Prostate gland (tissue), 2 donors: ENCODE measurements at regions not wholly inside any gene's neighbourhood (a gene's known extent, or its start where the extent isn't known, plus 50 kb on each side); places are given as distances from the start of the nearest gene placed in this dataset.

Experiments
- CTCF ChIP-seq, 4 experiments: fragments of 200-600 bp in 2 of 4; fragments of 450-650 bp in 2 of 4; sonication (generic) in 2 of 4; IDR thresholded peaks; 1 replicate in 3 of 4; 2 replicates in 1 of 4; pipeline ENCODE4 v1.5.1; 2016 to 2019; ENCODE audit warnings: antibody characterized with exemption in 4 of 4, mild to moderate bottlenecking in 2 of 4, moderate library complexity in 2 of 4
- POLR2A ChIP-seq: fragments of 450-650 bp; IDR thresholded peaks from one replicate; pipeline ENCODE4 v1.6.1; 2016; ENCODE audit warnings: antibody characterized with exemption, mild to moderate bottlenecking
- POLR2AphosphoS5 ChIP-seq: sonication (generic); formaldehyde crosslinking; IDR thresholded peaks from one replicate; pipeline ENCODE4 v1.6.1; 2017; ENCODE audit warnings: antibody characterized with exemption

- no peak for TF ChIP-seq CTCF (IDR thresholded peaks at IDR 0.05)
- TF ChIP-seq POLR2AphosphoS5 = no peak
- no peak for TF ChIP-seq POLR2A
Observed at GRCh38 chr1:22334860-22335550, 116.6 kb upstream of the ZBTB40 start.
